MCF 10A (cell line): ENCODE measurements at regions not wholly inside any gene's neighbourhood (a gene's known extent, or its start where the extent isn't known, plus 50 kb on each side); places are given as distances from the start of the nearest gene placed in this dataset.

ENCODE experiments used
- BruUV-seq: library from RNA; stranded (reverse); fragments of 400-500 nt; replicated peaks from 2 replicates; lab custom pipeline; 2021; lab: Mats Ljungman, UMichigan
- CTCF ChIA-PET: fragments of 300-600 bp; sonication (Branson Sonifier 250); formaldehyde crosslinking; extraction: SDS; loops from one replicate; lab custom pipeline; 2021; ENCODE audit warnings: antibody characterized with exemption, inconsistent platforms; lab: Yijun Ruan, JAX
- POLR2A ChIA-PET: fragments of 300-600, 350-650 bp; sonication (Branson Sonifier 250); formaldehyde crosslinking; extraction: SDS; loops from one replicate; lab custom pipeline; 2020; ENCODE audit warnings: antibody characterized with exemption, inconsistent platforms; lab: Yijun Ruan, JAX
- DNase-seq: peaks from one replicate; pipeline ENCODE4 v3.0.0-alpha.2; 2018; ENCODE audit not compliant: unreplicated experiment
- H3K27ac Mint-ChIP-seq: one replicate; pipeline ENCODE4 v1.8.0; 2022; ENCODE audit warnings: mild to moderate bottlenecking, low read depth, mixed read lengths; ENCODE audit not compliant: unreplicated experiment
- H3K27me3 Mint-ChIP-seq: one replicate; pipeline ENCODE4 v1.8.0; 2022; ENCODE audit warnings: mixed read lengths; ENCODE audit not compliant: insufficient read depth, unreplicated experiment
- H3K36me3 Mint-ChIP-seq: one replicate; pipeline ENCODE4 v1.8.0; 2022; ENCODE audit warnings: mild to moderate bottlenecking, moderate library complexity, mixed read lengths; ENCODE audit not compliant: insufficient read depth, unreplicated experiment
- H3K4me1 Mint-ChIP-seq: one replicate; pipeline ENCODE4 v1.8.0; 2022; ENCODE audit warnings: mixed read lengths; ENCODE audit not compliant: insufficient read depth, unreplicated experiment
- H3K4me3 Mint-ChIP-seq: one replicate; pipeline ENCODE4 v1.8.0; 2022; ENCODE audit warnings: mild to moderate bottlenecking, moderate library complexity, mixed read lengths; ENCODE audit not compliant: unreplicated experiment
- H3K9me3 Mint-ChIP-seq: one replicate; pipeline ENCODE4 v1.8.0; 2022; ENCODE audit warnings: mixed read lengths; ENCODE audit not compliant: unreplicated experiment
- intact Hi-C: fragments of 100-400 bp; cut with micrococcal nuclease; formaldehyde crosslinking; loops from 2 replicates; pipeline ENCODE4 v1.14.1; 2022
- TF ChIP-seq, protein P1 (sequence below): fragments of 200-600 bp; IDR thresholded peaks from one replicate; pipeline ENCODE4 v1.8.0; 2022; ENCODE audit warnings: antibody characterized with exemption, mild to moderate bottlenecking; ENCODE audit not compliant: unreplicated experiment

DNA sequence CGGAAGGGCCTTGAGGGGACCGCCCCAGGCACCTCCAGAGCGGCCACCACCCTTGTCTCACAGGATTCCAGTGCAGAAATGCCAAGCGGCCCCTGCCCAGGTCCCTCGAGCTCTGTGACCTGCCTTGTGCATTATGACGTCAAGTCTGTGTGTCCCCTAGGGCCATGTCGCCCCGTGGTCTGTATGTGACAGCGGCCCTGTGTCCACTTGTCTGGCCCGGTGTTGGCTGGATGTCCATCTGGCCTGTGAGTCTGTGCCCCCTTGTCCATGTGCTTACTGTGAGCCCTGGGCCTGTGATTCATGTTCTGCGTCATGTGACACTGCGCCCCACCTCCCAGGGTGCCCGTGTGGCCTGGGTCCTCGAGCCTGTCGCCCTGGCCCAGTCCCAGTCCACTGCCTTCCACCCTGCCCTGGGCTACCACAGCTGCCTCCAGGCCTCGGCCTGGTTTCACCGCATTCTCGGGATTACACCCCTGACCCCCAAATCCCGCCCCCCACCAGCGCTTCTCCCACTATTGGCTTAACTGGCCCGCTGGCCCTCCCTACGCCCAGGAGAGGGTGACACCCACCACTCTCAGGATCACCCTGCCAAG lies 66.6 kb upstream of the ZNF722 start:
- CTCF ChIA-PET = no interaction called here
- no TSS peak for BruUV-seq
- no peak overlapping the region for H3K4me3 Mint-ChIP-seq
- POLR2A ChIA-PET = no interaction called here
- H3K9me3 Mint-ChIP-seq = peaks cover 8% of the 10 kb centered on the region
- intact Hi-C loops = no loop called here
- no peaks in the 10 kb centered on the region for H3K4me1 Mint-ChIP-seq
- no peak overlapping the region for H3K27ac Mint-ChIP-seq
- H3K27me3 Mint-ChIP-seq = no peaks in the 10 kb centered on the region
- no peaks in the 10 kb centered on the region for H3K36me3 Mint-ChIP-seq
- no peak for DNase-seq
- TF ChIP-seq, protein P1, sequence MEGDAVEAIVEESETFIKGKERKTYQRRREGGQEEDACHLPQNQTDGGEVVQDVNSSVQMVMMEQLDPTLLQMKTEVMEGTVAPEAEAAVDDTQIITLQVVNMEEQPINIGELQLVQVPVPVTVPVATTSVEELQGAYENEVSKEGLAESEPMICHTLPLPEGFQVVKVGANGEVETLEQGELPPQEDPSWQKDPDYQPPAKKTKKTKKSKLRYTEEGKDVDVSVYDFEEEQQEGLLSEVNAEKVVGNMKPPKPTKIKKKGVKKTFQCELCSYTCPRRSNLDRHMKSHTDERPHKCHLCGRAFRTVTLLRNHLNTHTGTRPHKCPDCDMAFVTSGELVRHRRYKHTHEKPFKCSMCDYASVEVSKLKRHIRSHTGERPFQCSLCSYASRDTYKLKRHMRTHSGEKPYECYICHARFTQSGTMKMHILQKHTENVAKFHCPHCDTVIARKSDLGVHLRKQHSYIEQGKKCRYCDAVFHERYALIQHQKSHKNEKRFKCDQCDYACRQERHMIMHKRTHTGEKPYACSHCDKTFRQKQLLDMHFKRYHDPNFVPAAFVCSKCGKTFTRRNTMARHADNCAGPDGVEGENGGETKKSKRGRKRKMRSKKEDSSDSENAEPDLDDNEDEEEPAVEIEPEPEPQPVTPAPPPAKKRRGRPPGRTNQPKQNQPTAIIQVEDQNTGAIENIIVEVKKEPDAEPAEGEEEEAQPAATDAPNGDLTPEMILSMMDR = no peak
